ENCODE measurements at regions not wholly inside any gene's neighbourhood (a gene's known extent, or its start where the extent isn't known, plus 50 kb on each side); places are given as distances from the start of the nearest gene placed in this dataset.
A peak's percentile ranks its signal among the peaks of the same experiment; 100 is the strongest.

DNA sequence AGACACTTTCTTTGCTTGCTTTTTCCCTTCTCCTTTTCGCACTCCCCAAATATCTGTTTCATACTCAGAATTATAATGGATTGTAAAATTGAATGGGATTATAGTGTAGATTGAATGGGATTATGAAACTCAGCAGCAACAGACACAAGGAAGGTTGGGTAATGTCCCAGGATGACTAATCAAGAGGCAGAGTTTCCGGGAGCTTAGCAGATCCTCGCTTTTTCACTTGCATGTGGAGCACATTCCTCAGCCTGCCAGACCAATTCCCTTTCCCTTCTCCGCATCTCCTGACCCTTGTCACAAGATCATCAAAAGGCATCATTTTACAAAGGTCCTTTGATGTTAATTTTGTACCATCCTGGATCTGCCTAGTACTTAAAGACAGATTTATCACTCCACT is 55.1 kb upstream of the SLC1A1 start:
- no peak for FAIRE-seq
- no peak for DNase-seq (ENCODE audit: insufficient read length, low spot score)

DNA sequence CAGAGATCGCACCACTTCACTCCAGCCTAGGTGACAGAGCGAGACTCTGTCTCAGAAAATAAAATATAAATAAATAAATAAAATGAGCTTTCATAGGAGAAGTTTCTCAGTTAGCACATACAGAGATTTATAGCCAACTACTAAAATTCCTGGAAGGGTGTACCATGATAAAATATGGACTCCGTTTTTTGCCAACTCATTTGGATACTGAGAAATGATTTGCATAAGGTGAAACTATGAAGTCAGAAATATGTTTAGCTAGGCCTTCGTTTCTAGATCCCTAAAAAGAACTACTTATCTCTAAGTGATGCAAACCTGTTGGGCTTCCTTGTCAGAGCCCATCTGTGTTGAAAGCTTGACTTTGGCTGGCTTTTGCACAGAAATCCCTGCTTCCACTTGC is 56.9 kb upstream of the SLC1A1 start:
- DNase-seq (ENCODE audit: insufficient read length, low spot score): no peak
- FAIRE-seq: no peak

DNA sequence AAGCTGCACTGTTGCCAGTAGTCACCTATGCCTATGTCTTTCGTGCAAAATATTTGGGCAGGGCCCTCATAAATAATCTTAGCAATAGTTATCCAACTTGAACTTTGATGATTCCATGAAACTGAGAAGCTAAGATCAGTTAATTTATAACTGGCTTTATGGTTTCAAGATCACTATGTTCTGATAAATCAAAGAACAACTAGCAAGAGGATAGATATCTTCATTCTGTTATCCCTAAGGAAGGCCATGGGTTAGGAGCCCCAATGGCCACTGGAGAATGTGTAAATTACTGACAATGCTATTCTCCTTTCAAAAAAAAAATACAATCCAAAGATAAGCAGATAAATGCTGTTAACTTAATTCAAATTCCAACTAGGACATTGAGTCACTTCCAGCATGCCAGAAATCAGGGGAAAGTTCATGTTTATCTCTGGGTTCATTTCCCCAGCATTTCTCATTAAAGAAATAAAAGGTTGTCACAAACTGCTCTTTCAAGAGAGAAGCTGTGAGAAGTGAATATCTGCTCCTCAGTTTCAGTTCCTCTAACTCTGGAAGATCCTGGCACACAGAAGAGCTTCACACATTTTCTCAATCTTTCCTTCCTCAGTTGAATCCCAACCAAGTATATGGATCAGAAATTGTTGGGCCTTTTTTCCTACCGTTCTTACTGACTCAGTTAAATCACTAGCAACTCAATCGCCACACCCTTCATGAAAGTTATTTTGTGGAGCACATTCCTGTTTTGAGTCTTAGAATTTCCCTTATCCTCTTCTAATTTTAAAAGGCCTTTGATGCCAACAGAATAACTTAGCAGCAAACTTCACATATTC is 59.6 kb upstream of the SLC1A1 start:
- DNase-seq (ENCODE audit: insufficient read length, low spot score) (no peak), FAIRE-seq (peak; percentile 76)

DNA sequence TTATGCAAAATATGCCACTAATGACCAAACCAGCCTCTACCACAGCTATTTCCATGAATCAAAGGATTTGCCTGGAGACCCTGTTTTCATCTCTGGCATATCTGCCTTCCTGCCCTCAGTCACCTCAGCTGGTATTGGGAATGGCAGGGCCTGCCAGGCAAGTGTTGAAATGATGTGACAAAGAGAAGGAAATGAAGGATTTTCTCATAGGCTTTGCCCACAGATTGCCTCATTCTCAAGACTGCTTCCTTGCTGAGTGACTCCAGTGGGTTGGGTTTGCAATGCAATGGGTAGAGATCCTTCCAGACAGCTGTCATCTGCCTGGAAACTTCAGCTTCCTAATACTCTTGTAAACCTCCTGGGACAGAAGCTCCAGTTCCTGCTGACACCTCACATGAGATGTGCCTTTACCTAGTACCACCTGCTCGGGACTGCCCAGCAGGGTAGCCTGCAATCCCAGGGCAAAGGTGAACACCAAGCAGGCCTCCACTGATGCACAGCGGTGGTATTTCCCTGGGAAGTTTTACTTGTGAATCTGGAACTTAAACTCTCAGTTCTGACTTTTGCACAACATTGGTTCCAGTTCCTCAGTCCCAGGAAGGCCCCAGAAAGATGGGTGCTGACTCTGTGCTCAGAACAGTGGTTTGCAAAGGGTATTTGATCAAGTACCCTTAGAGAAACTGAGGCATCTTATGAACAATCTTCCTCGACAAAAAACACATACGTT is 64.8 kb upstream of the SLC1A1 start:
- peak; percentile 51 for FAIRE-seq

DNA sequence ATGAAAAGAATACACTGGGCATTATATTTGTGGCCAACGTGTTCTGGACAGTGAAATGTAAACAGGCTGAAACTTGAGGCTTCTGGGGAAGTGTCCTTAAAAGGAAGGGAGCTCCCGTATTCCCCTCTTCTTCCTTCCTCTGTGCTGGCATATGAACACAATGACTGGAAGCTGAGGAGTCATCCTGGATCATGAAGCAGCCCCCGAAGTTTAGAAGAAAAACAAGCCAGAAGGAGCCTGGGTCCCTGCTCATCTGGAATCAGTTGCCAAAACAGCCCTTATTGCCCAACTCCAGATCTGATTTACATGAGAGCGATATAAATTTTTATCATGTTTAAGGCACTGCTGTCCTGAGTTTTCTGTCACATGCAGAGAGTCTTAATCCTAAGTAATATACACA is 65.4 kb upstream of the SLC1A1 start:
- no peak for DNase-seq (ENCODE audit: insufficient read length, low spot score)
- FAIRE-seq: no peak

More for the DNA sequence above, 64.8 kb upstream of the SLC1A1 start:
- DNase-seq (ENCODE audit: insufficient read length, low spot score): no peak

DNA sequence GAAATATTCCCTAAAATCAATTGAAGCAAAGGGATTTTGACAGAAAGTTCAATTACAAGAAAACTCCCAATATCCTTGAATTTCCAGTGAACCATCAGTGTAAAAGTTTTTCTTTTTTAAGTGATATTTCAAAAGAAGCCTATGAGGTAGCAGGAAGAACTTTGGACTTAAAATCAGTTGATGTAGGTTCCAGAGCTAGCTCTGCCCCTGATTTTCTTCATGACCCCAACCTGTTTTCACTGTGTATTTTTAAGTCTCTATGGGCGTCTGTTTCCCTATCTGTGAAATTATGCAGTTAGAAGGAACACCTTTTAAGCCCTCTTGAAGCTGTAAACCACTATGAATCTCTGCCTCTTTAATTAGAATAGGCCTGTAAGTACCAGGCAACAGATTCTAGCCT is 66.2 kb upstream of the SLC1A1 start:
- no peak for DNase-seq (ENCODE audit: insufficient read length, low spot score)
- FAIRE-seq: no peak

DNA sequence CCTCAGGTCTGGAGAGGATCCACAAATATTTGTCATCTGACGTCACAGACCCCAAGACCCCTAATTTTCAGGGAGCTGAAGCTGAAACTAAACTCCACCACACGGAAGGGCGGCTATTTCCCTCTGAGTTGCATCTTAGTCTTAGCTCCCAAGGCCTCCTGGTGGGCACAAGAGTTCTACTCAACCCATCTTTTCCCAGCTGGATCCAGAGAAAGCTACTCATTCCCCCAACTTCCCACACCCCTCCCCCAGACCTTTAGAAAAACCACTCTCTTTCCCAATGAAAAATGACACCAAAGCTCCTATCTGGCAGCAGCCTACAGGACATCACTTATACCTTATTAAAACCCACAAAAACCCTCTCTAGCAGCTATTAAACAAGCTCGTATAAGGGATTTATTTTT is 67.1 kb upstream of the SLC1A1 start:
- no peak for FAIRE-seq
- no peak for DNase-seq (ENCODE audit: insufficient read length, low spot score)

DNA sequence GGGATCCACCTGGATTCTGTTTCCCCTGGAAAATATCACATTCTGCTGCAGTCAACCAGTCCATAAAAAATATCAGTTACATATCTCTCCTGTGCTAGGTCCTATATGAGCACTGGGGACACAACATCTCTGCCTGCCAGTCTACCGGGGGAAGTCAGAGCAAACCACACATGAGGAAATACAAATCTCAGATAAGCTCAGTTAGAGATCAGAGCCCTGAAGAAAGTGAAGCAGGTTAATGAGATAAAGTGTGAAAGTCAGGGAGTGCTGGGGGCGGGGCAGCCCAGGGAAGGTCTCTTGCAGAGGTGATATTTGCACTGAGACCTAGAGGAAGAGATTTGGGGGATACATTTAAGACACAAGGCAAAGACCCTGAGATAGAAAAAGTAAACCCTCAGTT is 67.8 kb upstream of the SLC1A1 start:
- FAIRE-seq (peak; percentile 82), DNase-seq (ENCODE audit: insufficient read length, low spot score) (no peak)

DNA sequence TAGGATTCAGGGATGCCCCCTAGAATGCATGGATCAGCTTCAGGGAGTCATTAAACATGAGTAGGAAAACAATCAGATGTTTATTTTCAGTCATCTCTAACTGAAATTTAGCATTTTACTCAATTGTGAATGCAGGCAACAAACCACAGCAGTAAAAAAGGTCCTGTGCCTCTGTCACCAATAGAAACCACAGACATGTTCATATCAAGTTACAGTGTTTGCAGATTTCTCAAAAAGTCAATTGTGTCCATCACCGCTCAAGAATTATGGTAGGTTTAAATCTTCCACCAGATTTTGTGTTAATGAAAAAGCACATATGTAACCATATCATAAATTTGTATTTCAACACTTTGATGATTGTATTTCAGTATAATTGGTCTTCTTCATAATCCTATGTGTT is 68.4 kb upstream of the SLC1A1 start:
- no peak for DNase-seq (ENCODE audit: insufficient read length, low spot score)
- peak; percentile 52 for FAIRE-seq

DNA sequence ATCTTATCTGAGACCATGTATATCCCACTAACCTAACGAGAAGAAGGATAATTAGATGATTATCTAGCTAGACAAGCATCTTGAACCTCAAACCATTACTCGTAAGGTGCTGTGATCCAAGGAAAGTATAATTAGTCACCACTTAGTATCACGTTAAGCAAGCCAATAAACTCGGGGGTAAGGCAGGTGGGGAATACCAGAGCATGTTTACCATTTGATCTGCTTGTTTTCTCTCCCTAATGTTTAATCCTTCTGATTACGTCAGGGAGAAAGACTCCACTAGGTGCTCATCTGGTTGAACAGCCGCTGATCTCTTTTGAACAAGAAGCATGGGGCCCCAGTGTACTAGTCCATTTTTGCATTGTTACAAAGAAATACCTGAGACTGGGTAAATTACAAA is 69.9 kb upstream of the SLC1A1 start:
- FAIRE-seq (no peak), DNase-seq (ENCODE audit: insufficient read length, low spot score) (no peak)

DNA sequence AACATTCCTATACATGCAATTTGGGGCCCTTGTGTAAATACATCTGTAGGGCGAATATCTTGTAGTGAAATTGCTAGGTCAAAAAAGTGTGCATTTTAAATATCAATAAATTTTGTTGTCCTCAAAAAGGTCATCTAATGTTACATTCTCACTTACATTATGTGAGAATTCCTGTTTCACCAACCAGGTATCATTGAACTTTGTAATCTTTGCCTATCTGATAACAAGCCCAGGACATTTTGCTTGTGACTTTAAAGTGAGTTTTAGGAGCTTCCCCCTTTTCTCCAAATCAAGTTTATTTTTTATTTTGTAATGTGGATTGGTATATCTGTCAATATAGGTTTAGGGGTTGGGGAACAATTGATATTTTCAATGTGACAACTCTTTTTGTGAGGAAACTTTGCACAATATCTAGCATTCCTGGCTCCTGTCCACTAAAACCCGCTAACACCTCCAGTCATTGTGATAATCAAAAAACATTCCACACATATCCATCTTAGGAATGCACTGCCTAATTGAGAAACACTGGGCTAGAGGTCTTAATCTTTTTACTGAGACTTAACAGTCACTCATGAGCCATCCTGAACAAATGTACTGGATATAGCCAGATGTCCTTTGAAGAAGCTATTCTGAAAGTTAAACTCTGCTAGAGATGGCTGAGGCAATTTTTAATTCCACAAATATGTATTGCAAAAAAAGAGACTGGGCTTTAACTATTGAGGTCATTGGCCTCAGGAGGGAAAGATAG is 72.5 kb upstream of the SLC1A1 start:
- FAIRE-seq (no peak), DNase-seq (ENCODE audit: insufficient read length, low spot score) (no peak)

DNA sequence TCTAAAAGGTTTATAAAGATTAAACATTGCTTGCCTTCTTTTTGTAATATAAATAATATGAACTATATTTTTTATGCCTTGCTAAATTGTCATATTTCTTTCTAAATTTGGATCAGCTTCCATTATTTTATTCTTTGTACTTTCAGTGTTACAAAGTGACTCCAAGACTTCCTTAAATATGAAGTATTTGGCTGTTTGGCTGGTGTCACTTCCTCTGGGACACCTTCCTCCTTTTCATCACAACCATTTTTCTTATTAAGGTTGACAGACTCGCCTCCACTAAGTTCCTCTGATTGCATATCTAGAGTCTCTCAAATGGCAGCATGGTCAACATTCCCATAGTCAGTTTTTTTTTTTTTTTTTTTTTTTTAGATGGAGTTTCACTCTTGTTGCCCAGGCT is 73.8 kb upstream of the SLC1A1 start:
- FAIRE-seq (no peak), DNase-seq (ENCODE audit: insufficient read length, low spot score) (no peak)

DNA sequence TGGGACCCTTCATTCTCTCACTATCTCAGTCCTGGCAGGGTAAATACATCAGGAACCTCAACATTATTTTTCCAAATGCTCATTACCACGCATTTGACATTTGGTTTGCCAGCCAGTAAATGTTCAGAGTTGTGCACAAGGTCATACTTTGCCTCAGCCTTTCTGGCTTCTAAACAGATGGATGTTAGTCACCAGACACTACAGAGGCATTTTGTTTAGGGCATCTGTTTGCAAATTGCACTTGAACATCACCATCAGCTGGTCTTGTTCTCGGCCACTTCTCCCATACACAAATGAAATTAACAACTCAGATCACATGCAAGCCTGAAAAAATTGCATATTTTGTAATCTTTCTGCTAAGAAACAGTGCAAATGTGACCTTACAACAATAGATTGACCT is 75.0 kb upstream of the SLC1A1 start:
- FAIRE-seq: peak; percentile 59
- no peak for DNase-seq (ENCODE audit: insufficient read length, low spot score)

DNA sequence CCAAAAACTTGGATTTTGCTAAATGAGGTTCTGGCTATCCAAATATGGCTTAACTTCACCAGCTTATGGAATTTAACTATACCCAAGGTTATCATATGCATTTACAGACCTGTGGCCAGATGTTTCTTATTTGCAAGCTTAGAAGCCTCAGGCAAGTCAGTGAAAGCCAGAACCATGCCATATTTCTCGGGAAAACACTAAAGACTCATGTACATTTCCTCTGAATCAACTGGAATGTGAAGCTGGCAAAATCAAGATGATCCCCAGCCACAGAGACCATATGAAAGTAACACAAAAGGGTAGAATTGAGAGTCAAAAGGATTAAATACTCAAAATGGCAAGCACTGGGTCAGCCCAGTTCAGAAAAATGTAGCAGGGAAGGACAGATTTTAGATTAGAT is 76.4 kb upstream of the SLC1A1 start:
- DNase-seq (ENCODE audit: insufficient read length, low spot score): no peak
- no peak for FAIRE-seq

DNA sequence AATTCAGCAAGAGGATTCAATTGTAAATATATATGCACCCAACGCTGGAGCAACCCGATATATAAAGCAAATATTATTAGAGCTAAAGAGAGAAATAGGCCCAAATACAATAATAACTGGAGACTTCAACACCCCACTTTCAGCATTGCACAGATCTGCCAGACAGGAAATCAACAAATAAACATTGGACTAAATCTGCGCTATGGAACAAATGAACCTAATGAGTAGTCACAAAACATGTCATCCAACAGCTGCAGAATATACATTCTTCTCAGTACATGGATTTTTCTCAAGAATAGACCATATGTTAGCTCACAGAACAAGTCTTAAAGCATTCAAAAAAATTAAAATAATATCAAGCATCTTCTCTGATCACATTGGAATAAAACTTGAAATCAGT is 86.1 kb upstream of the SLC1A1 start:
- FAIRE-seq (no peak), DNase-seq (ENCODE audit: insufficient read length, low spot score) (no peak)

DNA sequence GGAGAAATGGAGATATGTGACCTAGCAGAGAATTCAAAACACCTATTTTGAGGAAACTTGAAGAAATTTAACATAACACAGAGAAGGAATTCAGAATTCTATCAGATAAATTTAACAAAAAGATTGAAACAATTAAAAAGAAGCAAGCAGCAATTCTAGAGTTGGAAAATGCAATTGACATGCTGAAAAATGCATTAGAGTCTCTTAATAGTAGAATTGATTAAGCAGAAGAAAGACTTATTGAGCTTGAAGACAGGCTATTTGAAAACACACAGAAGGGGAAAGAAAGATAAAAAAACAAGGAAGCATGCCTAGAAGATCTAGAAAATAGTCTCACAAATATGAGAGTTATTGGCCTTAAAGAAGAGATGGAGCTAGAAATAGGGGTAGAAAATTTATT is 87.8 kb upstream of the SLC1A1 start:
- FAIRE-seq (no peak), DNase-seq (ENCODE audit: insufficient read length, low spot score) (no peak)

DNA sequence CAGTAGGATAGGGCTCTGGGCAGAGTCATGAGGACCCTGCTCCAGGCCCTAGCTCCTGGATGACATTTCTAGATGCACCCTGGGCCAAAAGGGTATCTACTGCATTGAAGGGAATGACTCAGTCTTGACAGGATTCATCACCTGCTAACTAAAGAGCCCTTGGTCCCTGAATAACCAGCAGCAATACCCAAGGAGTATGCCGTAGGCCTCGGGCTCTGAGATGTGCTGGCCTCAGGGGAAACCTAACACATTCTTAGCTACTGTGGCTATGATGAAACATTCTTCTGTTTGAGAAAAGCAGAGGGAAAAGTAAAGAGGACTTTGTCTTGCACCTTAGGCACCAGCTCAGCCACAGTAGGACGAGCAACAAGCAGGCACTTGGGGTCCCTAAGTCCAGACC is 89.5 kb upstream of the SLC1A1 start:
- DNase-seq (ENCODE audit: insufficient read length, low spot score) (no peak), FAIRE-seq (no peak)

DNA sequence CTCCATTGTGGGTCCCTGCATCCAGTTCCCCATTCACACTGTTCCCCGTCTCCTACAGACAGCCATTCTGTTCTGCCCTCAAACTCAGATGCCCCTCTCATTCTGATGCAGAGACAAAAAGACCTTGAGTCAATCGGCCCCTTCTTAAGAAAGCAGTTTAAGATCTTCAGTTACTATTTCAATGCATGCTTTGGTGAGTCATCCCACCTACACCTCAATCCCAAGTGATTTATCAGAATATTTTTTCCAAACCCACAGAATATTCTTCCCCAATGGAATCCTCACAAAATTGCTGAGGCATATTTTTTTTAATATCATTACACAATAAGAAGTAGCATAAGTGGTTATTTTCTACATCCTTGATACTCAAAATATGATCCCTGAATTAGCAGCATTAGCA is 92.4 kb upstream of the SLC1A1 start:
- DNase-seq (ENCODE audit: insufficient read length, low spot score): no peak
- no peak for FAIRE-seq

DNA sequence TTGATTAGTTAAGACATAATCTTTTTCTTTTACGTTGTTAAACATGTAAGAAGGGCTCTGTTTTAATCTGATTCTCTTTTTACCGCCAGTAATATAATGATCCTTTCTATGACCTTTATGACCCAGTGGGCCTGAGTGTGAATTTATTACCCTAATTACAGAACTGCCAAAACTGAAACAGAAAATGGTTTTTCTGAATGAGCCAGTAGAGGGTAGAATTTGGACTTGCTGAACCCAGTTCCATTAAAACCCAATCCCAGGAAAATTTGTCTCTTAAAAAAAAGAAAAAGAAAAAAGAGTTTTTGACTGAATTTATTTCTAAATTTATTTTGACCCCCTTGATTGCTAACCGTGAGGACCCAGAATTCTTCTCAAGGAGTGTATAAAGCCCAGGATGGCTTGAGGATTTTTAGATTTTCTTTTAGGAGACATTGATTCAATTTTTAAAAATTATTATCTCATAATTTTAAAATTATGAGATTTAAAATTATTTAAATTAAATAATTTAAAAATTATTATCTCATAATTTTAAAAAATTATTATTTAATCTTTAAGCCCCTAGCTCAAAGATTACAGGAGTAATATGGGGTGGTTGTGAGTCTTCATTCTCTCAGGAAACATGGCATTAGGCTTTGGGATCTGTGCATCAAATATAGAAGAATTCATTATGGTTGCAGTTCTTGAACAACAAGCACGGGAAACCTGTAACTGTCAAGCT is 94.1 kb upstream of the GLIS3 start:
- FAIRE-seq: no peak
- DNase-seq (ENCODE audit: insufficient read length, low spot score): no peak

DNA sequence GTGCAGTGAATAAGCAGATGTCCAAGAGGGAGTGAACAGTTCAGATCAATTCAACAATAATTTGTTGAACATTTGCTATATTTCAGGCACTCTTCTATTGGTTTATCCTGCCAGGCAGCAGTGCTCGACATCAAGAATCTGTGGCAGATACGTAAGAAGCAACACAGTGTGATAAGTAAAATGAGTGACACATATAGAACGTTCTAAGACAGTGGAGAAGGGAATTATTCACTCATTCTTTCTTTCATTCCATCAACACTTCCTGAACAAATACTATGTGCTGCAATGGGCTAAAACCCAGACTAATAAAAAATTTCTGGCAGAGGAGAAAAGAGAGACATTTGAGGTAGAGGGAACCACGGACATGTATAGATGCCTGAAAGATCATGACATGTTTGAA is 89.9 kb upstream of the GLIS3 start:
- FAIRE-seq (no peak), DNase-seq (ENCODE audit: insufficient read length, low spot score) (no peak)

DNA sequence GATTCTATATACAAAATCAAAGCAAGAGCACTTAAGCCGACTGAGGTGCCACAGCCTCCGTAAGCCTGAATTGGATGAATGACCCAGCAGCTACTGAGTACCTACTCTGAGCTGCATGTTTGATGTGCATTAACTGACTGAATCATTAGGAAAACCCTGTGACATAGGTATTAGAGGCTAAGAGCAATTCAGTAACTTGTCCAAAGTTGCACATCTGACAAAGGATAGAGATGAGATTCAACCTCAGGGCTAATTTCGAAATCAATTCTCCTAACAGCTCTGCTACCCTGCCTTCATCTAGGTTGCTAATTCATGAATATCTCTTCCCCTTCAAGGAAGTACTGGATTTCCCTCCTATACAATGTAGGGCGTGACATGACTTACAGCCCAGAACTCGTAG is 89.1 kb upstream of the GLIS3 start:
- DNase-seq (ENCODE audit: insufficient read length, low spot score) (no peak), FAIRE-seq (peak; percentile 51)
